RWPE1 (cell line): ENCODE measurements at regions not wholly inside any gene's neighbourhood (a gene's known extent, or its start where the extent isn't known, plus 50 kb on each side); places are given as distances from the start of the nearest gene placed in this dataset.
"Not testable (repeated sequence)": the region's sequence is repeated elsewhere in the genome, so short reads cannot be mapped to it uniquely, and the experiment has no call there.

Source experiments
- CTCF ChIA-PET: fragments of 350-600 bp; sonication (Branson Sonifier 250); formaldehyde crosslinking; extraction: SDS; loops from one replicate; lab custom pipeline; 2021; lab: Yijun Ruan, JAX
- POLR2A ChIA-PET: fragments of 400-600 bp; formaldehyde crosslinking; extraction: SDS; loops from one replicate; lab custom pipeline; 2020; ENCODE audit warnings: antibody characterized with exemption; ENCODE audit not compliant: low non-redundant PET; lab: Yijun Ruan, JAX
- DNase-seq: peaks from one replicate; pipeline ENCODE4 v3.0.0; 2012; ENCODE audit warnings: low spot score
- H3K27ac ChIP-seq: fragments of 450-650 bp; 2 replicates; pipeline ENCODE4 v1.5.1; 2017
- CTCF ChIP-seq: fragments of 450-650 bp; conservative IDR thresholded peaks from 2 replicates; pipeline ENCODE4 v1.5.1; 2017; ENCODE audit warnings: low read depth, mild to moderate bottlenecking

- POLR2A ChIA-PET, result no interaction called here
- no peak for TF ChIP-seq CTCF
- CTCF ChIA-PET, result no interaction called here
- no peak for DNase-seq
- no peak overlapping the region for H3K27ac ChIP-seq
These were observed 90.0 kb upstream of the CTSV start for GRCh38 chr9:97128919-97129318.

GRCh38 chr9:97124256-97124655 is 85.3 kb upstream of the CTSV start:
- TF ChIP-seq CTCF, result no peak
- no peak for DNase-seq
- POLR2A ChIA-PET, result no interaction called here
- no peak overlapping the region for H3K27ac ChIP-seq
- CTCF ChIA-PET, result interaction anchor here (0.6 kb wide), 2 partner anchors 395 to 1635 kb away, joined by 3 read pairs; no protein-coding TSS in a partner anchor

GRCh38 chr9:97110696-97111095 is 71.8 kb upstream of the CTSV start:
- ChIA-PET CTCF (interaction anchor here (0.6 to 0.7 kb wide), 2 partner anchors 137 to 255 kb away, joined by 3 to 5 read pairs; no protein-coding TSS in a partner anchor), POLR2A (no interaction called here)
- DNase-seq, result no peak
- H3K27ac ChIP-seq, result no peak overlapping the region
- TF ChIP-seq CTCF, result no peak

DNA sequence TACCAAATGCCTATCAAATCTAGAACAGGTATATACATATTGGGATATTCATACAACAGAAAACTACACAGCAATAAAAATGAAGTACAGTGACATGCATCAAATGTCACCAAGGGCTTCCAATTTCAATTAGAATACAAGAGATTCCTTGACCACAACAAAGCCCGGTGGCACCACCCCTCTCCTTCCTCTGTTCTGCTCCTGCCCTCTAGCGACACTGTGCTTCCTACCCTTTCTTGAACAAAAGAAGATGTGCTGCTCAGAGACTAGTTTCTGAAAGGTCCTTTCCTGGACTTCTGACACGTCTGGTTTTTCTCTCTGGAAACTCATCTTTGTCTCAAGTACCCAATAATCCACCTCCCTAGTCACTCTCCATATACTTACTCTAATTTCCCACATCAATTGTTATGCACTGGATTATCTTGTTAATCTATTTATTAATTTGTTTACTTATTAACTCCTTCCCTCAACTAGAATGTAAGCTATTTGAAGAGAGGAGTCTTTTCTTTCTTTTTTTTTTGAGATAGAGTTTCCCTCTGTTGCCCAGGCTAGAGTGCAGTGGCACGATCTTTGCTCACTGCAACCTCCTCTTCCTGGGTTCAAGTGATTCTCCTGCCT is 70.4 kb upstream of the CTSV start:
- ChIA-PET POLR2A (no interaction called here), CTCF (interaction anchor here (0.6 to 1.2 kb wide), 5 partner anchors 14 to 252 kb away, joined by 3 to 5 read pairs (median 4); no protein-coding TSS in a partner anchor)
- H3K27ac ChIP-seq, result no peak overlapping the region
- DNase-seq, result peak; percentile 64
- TF ChIP-seq CTCF, result peak; percentile 90

- peak; percentile 66 for DNase-seq
- CTCF ChIA-PET, result interaction anchor here (0.8 kb wide), 1 partner anchor 248 kb away, joined by 3 read pairs; no protein-coding TSS in a partner anchor
- POLR2A ChIA-PET, result not testable (repeated sequence)
- peak overlapping the region; percentile 60; the same call in 1 of the 2 replicates for H3K27ac ChIP-seq
These were observed 66.3 kb upstream of the CTSV start for GRCh38 chr9:97105220-97105619.

GRCh38 chr9:97103613-97104383 is 64.9 kb upstream of the CTSV start:
- POLR2A ChIA-PET, H3K27ac ChIP-seq, DNase-seq, CTCF ChIA-PET: not testable (repeated sequence)

GRCh38 chr9:97099540-97099939 is 60.6 kb upstream of the CTSV start:
- CTCF ChIA-PET, DNase-seq, POLR2A ChIA-PET, H3K27ac ChIP-seq: not testable (repeated sequence)

DNA sequence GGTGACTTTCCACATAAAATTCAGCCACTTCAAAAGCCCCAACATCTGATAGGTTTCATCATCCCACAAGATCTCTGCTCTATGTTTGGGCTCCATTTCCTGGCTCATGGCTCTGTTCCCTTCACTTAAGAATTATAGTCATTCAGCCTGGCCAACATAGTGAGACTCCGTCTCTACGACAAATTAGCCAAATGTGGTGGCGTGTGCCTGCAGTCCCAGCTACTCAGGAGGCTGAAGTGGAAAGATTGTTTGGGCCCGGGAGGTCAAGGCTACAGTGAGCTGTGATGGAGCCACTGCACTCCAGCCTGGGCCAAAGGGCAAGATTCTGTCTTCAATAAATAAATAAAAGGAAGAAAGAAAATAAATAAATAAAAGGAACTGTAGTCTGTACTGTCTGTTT is 57.9 kb upstream of the CTSV start:
- no peak for TF ChIP-seq CTCF
- no peak for DNase-seq
- ChIA-PET CTCF (no interaction called here), POLR2A (no interaction called here)
- no peak overlapping the region for H3K27ac ChIP-seq

DNA sequence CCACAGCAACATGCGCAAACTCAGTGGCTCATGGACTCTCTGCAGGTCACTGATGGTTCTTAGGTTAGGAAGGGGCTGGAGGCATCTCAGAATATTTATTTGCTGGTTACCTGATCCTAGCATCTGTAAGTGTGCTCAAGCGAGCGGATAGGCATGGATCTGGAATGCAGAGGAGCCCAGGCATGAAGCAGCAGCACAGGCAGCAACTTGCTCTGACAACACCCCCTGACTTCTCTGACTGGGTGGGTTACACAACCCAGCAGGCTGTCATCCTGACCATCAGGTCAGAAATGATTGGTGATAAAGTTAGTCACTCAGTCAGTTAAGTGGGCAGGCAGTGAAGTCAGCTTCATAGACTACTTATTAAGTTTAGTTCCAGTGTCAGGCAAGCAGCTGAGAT is 50.4 kb upstream of the CTSV start:
- peak overlapping the region; percentile 77 for H3K27ac ChIP-seq
- POLR2A ChIA-PET, result not testable (repeated sequence)
- DNase-seq, result peak; percentile 98
- CTCF ChIA-PET, result interaction anchor here (0.6 to 1.0 kb wide), 3 partner anchors 15 to 214 kb away, joined by 3 to 4 read pairs (median 3); no protein-coding TSS in a partner anchor
